HG02973 (cell line): ENCODE measurements at regions not wholly inside any gene's neighbourhood (a gene's known extent, or its start where the extent isn't known, plus 50 kb on each side); places are given as distances from the start of the nearest gene placed in this dataset.

Source experiments
- ATAC-seq: cut with Tn5 transposase; IDR thresholded peaks from one replicate; pipeline ENCODE4 v1.9.1; 2021; ENCODE audit warnings: moderate library complexity; ENCODE audit not compliant: unreplicated experiment

DNA sequence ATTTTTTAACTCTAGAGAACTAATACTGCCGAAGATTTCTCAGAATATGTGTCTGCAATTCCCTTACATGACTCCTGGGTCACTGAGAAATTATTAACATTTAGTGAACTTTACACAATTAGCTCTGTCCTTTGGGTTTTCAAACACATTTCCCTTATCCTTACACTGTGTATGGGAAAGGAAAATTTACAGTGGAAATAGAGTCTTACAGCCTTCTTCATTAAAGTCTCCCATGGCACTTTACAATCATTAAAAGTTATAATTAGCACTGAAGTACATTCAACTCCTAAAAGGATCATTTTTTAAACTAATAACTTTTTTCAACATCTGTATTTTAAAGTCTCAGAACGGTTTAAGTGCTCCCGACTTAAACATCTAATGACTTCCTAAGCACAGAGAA, 627.5 kb upstream of the TYRP1 start:
- ATAC-seq = no peak

DNA sequence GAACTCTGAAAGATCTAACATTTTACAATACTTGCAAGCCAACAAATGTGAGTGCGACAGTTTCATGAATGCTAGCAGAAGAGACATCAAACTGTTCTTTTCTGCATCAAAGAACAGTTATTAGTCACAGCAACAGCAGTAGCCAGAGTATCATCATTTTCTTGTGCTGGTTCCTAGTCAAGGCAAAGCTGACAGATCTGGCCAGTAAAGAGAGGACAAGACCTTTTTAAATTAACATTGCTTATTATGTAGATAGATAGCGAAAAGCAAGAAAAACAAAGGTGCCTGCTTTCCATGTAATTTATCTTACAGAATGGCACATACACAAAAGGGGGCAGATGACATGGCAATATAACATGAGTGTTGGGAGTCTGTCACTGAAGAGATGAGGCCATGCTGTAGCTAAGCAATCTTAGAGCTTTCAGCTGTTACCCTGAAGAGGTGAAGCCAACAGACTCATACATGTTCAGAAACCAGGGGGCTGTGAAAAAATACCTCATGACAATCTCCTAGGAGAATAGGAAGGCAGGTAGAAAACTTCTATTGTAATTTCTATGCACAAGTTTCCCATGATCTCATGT, 626.6 kb upstream of the TYRP1 start:
- no peak for ATAC-seq

DNA sequence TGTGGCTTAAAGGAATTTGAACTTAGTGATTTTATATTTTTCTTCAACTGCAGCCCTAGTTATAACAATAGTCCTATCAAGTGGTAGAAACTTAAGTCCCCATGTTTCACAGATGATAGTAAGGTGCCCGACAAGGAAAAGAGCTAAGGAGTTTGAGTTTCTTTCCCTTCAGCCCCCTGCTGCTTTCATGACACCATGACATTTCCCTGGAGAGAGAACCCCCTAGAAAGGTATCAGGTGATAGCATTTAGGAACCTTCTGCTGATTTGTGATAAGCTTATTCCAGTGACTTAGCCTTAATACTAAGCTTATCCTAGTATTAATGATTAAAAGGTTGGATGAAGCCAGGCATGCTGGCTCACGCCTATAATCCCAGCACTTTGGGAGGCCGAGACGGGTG, 623.8 kb upstream of the TYRP1 start:
- no peak for ATAC-seq

DNA sequence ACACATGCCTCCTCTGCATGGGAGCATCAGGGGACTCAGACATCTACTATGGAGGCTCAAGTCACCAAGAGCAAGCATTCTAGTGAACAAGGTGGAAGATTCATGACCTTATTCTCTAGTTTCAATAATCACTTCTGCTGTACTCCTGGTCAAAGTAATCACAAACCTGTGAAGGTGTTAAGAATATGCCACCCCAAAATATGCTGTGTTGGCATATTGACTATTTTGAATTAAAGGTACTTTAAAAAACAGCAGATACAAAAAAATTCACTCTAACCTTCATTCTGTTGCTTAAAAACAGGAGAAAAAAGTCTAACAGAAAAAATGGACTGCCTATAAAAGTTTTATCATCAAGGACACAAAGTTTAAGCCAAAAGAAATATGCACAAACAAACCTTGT, 607.8 kb upstream of the TYRP1 start:
- no peak for ATAC-seq

DNA sequence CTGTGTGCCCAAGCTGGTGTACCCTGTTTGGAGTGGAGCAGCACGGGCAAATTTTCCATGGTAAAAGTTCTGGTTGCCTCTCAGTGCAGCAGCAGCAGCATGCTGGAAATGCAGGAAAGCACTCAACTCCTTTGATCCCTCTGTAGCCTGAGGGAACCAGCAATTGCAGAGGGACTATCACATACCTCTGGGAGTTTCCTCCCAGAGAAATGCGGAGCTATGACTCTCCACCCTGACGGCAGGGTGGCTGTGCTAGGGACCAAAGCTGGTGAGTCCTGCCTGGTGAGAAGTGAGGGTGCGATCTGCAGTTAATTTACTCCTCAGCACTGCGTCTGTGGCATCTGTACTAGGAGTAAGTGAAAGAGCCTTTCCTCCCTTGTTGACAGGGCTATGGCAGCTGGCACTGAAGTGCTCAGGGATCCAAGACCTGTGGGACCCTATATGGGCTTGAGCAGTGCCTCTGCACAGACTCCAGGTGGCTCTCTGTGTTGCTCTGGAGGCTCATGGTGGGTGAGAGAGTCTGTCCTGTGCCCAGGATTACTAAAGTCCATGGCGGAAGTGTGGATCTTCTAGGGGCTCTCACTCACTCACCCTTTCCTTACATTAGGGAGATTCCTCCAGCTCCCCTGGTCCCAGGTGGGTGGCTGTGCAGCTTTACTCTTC, 601.2 kb upstream of the TYRP1 start:
- no peak for ATAC-seq

DNA sequence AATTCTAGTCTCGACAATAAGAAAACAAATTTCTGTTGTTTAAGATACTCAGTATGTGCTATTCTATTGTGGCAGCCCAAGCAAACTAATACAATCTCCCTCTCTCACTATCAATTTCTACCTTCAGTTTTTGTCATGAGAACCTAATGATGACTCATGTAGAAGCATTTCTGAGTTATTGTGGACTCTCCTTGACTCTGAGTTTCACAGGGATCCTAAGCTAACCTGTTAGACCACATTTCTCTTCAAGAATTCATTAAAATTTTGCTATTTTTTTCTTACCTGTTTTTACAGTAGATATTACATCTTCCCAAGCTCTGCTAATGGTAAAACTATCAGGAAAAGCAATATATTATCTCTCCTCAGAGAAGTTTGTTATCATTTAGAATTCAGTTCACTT, 599.1 kb upstream of the TYRP1 start:
- ATAC-seq = no peak

DNA sequence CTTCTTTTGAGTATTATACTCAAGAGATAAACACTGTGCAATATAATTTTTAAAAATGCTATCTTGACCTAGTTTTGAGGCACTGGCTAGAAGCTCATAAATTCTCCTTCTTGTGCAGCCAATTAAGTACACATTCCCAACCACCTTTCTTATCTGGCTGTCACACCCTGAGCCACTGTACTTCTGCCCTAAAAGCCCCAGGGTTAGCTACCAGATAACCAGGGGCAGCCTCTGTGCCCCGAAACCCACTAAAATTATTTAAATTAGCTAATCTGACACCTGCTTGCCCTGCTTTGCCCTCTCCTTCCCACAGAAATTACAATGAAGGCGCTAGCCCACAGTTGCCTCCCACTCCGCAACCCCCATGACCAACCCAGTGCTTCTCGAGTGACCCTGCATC, 597.3 kb upstream of the TYRP1 start:
- ATAC-seq = no peak

DNA sequence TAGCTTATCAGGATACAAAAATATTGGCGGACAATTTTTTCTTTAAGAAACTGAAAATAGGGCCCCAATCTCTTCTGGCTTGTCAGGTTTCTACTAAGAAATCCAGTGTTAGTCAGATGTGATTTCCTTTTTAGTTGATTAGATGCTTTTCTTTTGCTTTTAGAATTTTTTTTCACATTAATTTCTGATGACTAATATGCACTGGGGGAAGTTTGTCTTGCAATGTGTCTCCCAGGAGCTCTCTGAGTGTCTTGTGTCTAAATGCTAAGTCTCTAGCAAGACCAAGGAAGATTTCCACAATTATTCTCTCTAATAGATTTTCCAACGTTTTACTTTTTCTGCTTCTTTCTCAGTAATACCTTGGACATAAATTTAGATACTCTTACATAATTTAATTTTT, 559.8 kb upstream of the TYRP1 start:
- ATAC-seq = no peak

DNA sequence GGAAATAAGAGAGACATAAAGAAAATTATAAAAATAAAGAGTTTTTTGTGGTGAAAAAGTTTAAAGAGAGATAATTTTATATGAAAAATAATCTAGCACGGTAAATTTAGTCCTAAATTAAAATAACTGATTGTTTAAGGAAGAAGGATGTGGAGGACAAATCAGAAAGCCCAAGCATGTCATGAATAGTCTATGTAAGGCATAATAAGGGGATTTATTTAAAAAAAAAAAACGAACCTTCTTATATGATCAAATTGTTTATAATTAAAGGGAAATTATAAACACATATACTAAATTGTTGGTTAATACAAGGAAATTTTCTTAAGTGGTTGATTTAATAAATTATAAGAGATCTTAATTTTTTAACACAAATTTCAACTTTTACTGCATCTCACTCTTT, 551.8 kb upstream of the TYRP1 start:
- no peak for ATAC-seq

DNA sequence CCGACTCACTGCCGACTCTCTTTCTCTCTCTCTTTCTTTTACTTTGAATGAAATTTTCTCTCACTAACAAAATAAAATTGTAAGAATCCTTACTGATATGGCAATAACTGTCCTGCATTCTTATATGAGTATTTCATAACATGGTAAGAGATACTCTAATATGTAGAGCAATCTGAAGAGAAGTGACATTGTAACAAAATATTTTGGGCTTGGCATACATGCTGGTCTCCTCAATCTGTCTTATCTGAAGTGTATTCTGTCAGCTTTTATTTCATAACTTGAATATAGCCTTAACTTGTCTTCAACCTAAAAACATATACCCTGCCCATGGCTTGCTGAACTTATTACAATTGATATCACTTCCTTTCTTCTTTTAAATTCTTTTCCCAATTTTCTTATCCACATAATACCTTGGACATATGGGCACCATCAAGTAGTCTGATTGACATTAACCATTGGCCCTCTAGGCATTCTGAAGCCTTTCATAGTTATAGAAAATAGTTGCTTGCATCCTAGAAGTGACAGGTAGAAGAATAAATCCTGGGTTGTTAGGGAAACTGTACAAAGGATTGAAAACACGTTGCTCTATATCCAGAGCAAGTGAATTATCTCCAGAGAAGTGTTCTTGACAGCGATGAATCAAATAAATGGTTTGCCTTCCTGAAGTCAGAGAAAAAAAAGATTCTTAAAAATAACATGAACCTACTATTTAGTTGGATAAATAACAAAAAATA, 537.6 kb upstream of the TYRP1 start:
- ATAC-seq = no peak

DNA sequence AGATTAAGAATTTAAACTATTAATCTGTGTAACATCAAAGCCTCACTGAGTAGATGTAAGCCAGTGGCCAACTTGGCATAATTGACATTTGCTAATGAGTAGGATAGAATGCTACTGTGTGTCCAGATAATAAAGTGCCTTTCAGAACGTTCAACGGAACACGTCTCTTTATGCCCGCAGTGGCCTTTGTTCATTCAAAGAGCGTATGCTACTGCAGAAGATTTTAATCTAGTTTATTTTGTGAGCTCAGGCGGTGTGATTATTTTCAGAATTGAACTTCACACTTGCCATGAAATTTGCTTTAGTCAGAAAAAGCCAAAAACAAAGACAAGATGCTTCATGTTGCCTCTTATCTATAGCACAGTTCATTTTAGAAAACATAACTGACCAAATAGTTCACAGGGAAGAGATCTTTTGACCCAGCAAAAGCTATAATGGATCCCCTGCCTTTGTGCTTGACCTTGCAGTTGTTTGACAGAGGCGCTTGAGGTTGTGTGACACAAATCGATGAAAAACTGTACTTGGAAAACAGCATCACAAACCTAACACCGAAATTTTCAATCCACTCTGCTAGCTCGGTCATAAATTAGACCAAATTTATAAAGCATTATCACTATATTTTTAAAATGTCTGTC, 530.9 kb upstream of the TYRP1 start:
- ATAC-seq = no peak

DNA sequence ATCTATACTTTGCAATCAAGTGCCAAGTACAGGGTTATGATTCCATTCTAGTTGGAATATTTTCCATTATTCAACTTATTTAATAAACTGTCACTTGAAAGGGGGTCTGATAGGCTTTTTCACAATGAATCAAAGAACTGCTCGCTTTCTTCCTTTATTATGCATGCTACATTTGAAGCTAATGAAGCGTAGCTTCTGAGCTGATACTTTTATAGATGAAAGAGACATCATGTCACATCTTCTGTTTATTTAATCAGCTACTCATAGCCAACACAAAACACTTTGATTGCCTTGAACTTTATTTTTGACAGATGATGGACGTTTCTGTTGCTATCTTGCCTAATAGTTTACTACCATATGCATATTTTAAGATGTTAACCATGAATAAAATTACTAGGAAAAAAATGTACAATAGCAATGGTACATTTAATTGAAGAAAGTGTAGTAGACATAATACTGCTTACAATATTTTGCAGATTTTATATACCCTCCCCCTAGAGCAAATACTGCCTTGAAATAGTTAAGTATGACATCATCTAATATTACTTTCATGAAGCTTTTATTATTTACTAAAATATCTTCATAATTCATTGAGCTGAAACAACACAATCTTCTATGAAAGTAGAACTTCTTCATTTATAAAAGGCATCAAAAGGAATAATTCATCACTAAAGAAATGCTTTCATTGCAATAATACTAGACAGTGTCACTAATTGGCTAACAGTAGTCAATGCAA, 529.3 kb upstream of the TYRP1 start:
- ATAC-seq = no peak

DNA sequence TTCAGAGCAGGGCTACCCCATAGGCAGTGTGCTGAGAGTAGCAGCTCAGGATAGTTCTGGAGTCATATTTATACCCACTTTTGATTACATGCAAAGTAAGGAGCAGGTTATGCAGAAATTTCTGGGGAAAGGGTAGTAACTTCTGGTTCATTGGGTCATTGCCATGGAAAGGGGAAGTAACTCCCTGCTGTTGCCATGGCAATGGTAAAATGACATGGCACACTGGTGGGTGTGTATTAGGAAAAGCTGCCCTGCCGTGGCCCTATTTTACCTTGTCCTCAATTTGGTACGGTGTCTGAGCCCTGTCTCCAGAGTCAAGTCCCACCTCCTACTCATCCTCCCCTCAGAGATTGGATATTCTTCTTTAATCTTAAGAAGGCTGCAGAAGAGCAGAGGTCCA, 526.7 kb upstream of the TYRP1 start:
- ATAC-seq = no peak

DNA sequence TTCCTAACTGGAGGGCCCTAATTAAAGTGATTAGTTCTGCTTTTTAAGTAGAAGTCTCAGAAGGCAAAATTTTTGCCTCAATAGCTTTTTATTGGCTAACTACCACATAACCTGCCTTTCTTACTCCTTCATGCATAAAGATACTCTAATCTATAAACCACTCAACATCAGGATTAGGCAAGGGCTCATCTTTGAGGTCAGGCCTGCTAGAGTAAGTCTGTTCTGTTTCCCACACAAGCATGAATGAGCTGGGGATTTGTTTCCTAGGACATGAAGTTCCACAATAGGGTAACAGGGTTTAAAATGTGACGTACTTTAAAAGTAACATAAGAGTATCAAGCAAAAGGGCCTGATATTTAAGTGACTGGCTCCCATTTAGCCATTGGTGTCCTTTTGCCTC, 522.7 kb upstream of the TYRP1 start:
- ATAC-seq = no peak

DNA sequence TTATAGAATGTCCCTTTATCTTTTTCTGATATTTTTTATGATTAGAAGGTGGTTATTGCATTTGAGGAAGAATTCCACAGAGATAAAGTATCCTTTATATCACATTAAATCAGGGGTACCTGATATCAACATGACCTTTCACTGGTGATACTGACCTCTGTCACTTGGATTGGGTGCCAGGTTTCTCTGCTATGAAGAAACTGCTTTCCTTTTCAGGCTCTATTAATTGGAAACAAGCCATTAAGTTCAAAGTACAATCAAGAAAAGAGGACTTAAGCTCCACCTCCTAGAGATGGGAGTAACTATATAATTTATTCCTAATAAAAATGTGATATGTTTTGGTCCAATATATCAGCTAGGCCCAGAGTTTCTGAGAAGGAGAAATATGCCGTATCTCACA, 514.6 kb upstream of the TYRP1 start:
- ATAC-seq = no peak

DNA sequence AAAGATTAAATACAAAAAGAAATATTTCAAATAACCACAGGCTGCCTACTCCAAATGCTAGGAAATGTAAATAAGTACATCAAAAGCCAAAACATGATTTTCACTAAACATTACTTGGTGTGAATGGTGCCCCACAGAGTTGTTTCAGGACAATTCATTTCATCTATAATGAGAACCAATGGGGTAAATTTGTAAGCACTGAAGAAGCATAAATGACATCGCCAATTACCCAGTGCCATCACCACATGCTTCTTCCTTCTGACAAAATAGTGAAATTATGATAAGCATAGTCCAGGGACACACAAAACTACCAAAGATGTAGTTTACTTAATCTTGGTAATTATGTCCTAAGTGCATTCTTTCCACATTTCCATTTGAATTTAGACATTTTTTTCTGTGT, 510.4 kb upstream of the TYRP1 start:
- no peak for ATAC-seq

DNA sequence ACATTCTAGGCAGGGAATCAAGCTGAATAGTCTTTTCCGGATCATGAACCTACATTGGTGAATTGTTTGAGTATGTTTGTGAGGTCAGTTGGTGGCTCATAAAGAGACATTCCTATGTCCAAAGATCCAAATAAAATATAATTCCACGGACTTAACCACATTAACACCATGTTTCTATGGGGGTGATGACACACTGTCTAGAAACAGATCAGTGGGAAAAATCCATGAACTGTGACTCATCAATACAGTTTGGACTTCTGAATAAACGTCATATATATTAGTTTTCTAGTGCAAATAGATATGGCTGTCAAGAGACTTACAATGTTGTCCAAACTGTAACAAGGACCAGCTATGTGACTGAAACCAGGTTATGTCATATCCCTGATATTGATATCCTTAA, 509.9 kb upstream of the TYRP1 start:
- ATAC-seq = no peak

DNA sequence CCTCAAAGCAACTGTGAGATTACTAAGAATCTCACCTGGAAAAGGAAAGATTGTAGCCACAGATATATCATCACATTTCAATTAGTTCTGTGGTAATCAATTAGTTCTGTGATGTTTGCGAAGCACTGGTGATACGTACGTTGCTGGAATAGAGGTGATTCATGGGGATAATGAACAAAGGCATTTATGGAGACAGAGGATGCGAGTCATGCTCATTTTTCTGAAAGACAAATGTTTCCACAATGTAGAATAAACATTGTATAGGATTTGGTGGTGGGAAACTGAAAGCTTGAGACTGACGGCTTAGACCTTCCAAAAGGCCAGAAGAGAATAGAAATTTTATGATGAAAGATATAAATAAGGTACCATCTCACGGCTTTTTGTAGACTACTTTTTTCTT, 507.3 kb upstream of the TYRP1 start:
- ATAC-seq = no peak

DNA sequence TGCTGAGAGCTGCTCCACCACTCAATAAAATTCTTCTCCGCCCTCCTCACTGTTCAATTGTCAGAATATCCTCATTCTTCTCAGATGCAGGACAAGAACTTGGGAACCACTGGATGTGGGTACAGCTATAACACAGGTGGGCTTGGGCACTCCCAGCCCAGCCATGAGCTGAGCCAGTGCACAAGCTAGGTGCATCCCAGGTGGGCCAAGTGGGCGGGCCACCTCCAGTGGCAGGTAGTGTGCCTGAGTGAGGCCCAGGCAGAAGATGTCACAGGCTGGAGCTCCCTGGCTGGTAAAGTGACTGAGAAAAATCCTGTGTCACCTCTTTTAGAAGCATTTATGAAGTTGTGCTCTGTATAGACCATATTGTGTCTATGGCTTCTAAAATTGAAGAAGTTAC, 501.6 kb upstream of the TYRP1 start:
- no peak for ATAC-seq

DNA sequence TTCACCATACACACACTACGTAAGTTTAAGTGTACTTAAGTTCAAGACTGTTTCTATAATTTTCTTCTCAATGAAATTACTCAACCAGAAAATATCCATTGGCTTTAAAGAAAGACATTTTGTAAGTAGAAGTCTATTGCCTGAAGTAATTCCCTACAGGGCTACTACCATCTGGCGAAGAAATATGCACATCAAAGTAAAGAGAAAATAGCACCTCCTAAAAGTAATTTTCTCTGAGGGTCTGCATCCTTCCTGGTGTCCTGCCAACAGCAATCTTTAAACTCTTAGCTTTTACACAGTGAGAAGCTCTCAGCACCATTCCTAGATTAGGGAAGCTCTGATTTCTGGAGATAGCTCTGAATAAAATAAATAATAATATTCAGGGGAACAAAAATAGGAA, 498.5 kb upstream of the TYRP1 start:
- ATAC-seq = no peak

DNA sequence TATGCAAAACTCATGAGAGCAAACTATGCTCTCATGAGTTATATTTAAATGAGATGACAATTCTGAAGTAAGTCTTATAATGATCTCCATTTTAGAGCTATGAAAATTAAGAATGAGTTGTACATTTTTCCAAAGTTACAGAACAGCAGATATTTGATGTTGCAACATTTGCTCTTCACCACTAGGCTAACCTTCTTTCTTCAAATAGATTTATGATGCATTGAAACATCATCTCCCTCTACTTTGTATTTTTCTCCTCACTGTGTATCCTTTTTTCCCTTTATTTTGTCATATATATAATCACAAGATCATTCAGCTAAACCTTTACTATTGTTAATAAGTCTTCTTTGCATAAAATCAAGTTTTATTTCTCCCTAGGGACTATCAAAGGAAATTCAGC, 497.7 kb upstream of the TYRP1 start:
- ATAC-seq = no peak
